GM18498 (cell line): ENCODE measurements at regions not wholly inside any gene's neighbourhood (a gene's known extent, or its start where the extent isn't known, plus 50 kb on each side); places are given as distances from the start of the nearest gene placed in this dataset.
"Not testable (repeated sequence)": the region's sequence is repeated elsewhere in the genome, so short reads cannot be mapped to it uniquely, and the experiment has no call there.

ENCODE experiments used
- ATAC-seq: cut with Tn5 transposase; IDR thresholded peaks from one replicate; pipeline ENCODE4 v1.9.1; 2021; ENCODE audit warnings: mild to moderate bottlenecking, moderate library complexity; ENCODE audit not compliant: unreplicated experiment

DNA sequence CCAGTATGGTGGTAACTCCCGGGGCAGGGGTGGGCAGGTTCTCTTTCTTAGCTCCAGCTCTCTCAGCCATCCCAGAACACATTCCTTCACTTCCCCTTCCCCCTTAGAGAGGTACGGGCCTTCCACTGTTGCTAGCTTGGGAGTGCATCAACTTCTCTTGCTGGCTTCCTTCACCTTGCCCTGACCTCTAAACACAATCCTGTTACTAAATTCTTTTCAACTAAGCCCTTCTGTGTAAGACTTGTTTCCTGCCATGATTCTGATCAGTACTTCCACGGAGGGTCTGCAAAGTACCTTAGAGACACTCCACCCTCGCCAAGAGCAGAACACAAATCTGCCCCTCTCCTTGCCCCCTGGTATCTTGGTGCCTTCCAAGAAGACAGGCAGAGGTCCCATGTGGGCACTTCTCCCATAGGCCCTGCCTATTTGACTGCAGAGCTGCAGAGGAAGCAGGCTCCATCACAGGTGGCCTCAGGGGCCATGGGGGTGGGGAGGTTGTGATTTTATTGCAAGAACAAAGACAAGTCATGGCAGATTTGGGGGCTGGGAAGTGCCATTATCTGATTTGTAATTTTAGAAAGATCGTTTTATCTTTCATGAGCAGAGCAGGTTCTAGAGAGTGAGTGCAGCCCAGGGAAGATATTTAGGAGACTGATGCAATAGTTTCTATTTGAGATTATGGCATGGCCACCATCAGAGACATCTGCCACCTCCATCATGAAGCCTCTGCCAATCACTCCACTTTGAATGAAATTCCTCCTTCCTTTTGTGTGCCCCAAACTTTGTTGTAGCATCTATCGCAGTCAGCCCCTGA, 182.5 kb upstream of the JUN start:
- ATAC-seq, result no peak

DNA sequence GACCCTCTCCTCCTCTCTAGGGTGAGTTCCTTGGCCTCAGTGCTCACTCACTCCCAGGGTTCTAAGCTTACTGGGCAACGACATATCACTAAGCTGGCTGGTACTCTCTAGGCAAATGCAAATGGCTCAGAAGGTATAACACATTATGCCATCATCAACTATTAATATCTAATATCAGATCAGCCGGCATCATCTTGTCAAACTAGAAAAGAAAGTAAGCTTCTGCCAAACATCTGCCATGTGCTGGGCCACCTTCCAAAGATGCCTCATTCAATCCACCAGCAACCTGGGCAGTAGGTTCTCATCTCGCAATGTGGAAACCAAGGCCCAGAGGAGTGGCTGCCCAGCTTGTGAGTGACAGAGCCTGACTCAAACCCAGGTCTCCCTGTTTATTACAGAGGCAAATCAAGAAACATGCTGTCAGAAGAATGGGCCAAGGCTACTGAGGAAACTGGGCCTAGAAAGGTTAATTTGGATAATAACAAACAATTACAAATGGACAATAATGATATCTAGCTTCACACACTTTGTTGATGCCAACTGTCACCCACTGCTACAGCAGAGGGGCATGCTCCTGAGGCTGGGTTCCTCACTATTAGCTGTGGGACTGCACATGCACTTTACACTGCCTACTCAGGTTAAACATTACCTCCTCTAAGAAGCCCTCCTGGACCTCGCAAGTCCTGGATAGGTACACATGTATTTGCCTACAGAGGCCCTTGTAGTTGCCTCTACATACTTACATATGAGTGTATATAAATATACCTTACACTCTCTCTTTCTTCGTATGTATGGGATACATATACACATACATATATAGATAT, 183.3 kb upstream of the JUN start:
- ATAC-seq, result no peak

DNA sequence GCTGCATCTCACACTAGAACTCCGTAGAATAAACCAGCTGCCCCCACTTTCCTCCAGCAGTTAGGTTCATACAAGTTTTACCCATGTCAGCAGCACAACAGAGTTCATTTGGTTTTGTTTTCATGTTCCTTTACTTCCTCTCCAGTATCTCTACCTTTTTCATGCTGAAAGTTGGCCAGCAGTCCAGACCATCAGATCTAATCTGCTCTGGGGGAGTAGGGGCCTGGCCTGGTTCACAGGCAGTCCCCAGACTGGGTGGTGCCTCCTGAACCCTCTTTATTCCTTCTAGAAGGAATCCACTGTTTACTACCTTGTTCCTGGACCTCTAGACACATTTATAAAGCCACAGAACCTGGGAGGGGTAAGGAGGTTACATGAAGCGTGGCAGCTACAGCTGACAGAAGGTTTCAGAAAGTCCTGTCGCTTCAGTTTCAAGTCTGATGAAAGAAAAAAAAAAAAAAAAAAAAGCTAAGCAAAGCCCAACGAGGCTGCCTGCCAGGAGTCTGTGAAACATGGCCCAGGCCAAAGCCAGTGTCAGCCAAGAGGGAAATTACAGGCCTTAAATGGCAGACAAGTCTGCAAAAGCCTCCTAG, 184.6 kb upstream of the JUN start:
- ATAC-seq, result peak; percentile 87

DNA sequence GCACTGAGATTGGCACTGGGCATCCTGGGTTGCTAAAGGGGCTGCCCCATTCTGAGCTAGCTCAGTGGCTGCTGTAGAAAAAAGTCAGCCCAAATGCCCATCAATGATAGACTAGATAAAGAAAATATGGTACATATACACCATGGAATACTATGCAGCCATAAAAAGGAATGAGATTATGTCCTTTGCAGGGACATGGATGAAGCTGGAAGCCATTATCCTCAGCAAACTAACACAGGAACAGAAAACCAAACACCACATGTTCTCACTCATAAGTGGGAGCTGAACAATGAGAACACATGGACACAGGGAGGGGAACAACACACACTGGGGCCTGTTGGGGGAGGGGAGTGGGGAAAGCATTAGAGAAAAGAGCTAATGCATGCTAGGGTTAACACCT, 185.3 kb upstream of the JUN start:
- not testable (repeated sequence) for ATAC-seq

- ATAC-seq, result no peak
Measured at GRCh38 chr1:58971629-58972140, 187.8 kb upstream of the JUN start.

DNA sequence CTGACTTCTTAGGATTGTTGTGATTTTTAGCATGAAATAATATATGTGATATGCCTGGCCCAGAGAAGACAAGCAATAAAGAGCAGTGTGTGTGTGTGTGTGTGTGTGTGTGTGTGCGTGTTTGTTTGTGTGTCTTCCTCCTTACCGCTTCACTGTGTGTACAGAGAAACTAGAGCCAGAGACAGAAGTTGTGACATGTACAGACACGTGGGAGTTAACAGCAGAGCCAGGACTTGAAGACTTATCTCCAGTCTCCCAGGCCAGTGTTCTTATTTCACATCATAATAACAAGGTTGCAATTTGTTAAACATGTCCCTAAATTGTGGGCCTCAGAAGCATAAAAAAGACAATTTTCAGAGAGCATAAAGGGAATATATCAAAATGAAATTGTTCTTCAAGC, 192.0 kb upstream of the JUN start:
- no peak for ATAC-seq

DNA sequence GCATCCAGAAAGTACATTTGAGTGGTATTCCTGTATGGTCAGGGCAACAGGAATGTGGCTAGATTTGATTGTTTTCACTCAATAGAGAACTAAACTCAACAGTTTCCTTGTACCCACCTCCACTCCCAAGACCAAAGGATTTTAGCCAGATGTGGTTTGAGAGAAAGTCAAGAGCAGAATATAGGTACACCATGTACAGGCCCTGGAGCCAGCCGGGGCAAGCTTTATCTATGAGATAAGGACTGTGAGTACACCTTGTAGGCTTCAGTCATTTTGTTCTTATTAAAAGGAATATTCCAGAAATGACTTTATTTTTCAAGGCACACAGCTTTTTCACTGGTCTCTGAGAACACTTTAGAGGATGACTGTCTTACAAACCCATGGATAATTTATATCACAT, 192.4 kb upstream of the JUN start:
- ATAC-seq, result no peak

DNA sequence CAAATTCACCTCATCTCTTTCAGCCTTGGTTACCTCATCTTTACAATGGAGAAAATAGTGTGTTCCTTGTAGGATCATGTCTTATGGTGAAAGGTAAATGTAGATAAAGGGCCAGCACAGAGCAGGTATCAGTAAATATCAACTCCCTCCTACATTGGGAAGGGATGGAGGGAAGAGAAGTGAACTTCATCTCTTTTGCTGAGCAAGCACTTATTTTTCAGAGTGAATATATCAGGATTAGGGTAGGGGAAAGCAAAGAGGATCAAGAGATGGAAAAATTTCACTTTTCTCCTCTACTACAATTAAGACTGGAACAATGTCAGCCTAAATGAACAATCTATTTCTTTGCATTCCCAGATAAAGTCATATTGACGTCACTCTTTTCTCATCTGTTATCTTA, 193.8 kb upstream of the JUN start:
- no peak for ATAC-seq

GRCh38 chr1:58978096-58978495, 194.2 kb upstream of the JUN start:
- no peak for ATAC-seq

GRCh38 chr1:58979086-58979485, 195.2 kb upstream of the JUN start:
- ATAC-seq, result no peak

GRCh38 chr1:58979677-58980076, 195.8 kb upstream of the JUN start:
- no peak for ATAC-seq

DNA sequence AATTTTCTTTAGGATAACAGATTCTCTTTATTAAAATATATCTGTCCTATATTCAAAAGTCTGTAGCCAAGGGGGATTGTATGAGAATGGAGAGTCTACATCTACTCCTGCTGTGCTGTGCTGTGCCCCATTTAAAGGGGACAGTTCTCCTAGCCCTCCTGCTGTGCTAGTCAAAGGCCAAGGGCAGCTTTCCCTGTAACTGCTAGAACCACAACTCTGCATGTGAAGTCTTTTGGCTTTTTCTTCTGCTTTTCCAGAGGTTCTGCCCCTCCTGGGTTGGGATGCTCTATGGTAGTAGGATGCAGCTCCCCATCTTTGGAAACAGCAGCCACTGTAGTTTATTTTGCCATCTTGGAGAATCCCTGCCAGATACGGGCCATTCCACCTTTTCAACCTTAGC, 197.5 kb upstream of the JUN start:
- ATAC-seq, result no peak

DNA sequence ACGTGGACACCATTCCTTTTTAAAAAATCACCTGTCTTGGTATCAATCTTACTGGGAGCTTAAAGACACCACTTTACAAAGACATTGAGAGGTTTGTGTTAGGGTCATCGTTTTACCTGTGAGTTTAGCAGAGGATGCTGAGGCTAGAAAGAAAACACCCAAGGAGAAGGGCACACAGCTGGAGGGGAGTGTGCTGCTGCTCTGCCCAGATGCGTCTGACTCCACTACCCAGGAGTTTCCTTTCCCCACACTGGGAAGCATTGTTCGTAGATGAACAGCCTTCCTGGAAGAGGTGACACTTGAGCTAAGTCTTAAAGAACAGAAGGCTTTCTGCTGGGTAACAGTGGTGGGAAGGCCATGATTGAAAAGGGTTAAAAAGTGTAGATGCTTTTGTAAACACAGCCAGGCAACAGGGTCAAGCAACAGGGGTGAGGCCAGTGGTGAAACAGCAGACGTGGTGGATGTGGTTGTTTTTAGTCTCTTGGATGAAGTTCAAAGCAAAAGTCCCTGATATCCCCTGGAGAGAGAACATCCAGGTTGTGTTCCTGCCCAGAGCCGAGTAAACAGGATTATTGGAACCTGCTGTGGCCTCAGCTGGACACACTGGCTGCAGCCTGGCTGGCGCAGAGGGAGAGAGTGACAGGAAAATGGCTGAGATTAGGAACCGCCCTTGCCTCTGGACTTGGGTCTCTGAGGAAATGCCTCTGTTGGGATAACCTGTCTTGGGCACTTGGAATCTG, 198.6 kb upstream of the JUN start:
- ATAC-seq, result no peak

DNA sequence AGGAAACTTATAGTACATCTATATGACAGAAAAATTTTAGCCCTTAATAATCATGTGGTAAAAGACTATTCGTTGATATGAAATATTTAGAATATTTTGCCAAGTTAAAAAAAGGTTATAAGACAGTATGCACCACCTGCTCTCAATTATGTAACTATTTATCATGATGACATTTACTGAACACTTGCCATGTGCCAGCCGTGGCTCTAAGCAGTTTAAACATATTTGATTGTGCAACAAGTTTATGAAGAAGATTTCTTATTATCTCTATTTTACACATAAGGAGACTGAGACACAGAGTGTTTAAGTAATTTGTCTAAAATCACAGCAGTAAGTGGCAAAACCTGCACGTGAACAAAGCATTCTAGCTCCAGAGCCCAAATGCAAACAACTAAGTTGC, 199.3 kb upstream of the JUN start:
- no peak for ATAC-seq

- ATAC-seq, result no peak
Measured at GRCh38 chr1:58983633-58984245, 199.9 kb upstream of the JUN start.

- no peak for ATAC-seq
Measured at GRCh38 chr1:58986996-58987767, 203.3 kb upstream of the JUN start.

DNA sequence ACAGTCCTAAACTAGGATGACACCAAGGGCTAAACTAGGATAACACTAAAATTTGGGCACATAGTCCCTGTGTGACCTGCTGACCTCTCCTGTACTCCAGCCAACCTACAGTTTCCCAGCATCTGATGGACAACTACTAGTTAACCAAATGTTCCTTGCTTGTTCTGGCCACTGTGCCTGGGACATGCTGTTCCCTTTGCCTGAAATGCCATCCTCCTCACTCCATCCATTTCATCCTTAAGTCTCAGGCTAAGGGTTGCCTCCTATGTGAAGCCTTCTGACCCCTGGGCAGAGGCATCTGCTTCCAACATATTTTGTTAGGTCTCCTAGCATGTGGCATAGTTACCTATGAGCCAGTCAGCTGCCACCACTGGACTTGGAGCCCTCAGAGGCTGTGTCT, 204.9 kb upstream of the JUN start:
- ATAC-seq, result no peak

GRCh38 chr1:58989845-58990244, 206.0 kb upstream of the JUN start:
- ATAC-seq, result no peak

DNA sequence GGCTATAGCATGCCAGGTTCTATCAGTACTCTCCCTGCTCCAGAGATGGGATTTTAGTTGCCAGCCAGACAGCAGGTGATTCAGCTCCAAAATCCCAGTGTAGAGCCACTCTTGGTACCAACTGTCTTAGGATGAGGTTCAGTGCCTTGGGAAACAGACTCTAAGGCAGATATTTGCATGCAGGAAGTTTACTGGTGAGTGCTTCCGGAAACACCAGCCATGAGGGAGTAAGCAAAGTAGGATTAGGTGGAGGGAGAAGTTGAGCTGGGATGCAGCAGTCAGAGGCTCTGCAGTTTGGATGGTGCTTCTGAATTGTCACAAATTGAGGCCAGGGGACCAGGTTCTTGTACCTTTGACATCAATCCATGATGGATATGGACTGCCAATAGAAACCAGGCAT, 207.5 kb upstream of the JUN start:
- ATAC-seq, result no peak

- ATAC-seq, result no peak
Measured at GRCh38 chr1:58992643-58993042, 208.8 kb upstream of the JUN start.
